ENCODE measurements at regions not wholly inside any gene's neighbourhood (a gene's known extent, or its start where the extent isn't known, plus 50 kb on each side); places are given as distances from the start of the nearest gene placed in this dataset.

DNA sequence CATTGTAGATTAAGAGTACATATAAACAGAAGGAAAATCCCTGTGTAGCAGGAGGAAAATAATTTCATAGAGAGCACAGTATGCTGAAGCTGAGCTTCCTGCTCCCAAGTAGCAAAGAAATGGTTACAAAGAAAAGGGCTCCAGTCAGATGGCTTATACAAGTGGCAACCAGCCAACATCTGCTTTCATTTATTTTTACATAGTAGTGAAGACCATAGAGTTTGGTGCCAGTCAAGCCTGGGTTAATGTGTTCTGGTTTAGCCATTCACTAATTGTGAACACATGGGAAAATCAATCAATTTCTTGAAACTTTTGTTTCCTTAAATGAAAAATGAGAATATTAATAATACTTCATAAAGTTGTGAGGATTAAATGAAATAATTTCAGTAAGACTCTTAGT is 111.3 kb upstream of the ELOVL6 start:
- no peak for TF ChIP-seq POLR2AphosphoS5 (IDR thresholded peaks at IDR 0.05; ENCODE audit: low read depth, low read length)
- TF ChIP-seq TAF1 (IDR thresholded peaks at IDR 0.05; ENCODE audit: low read depth, low read length): no peak
- TF ChIP-seq POLR2A (IDR thresholded peaks at IDR 0.05; ENCODE audit: low read depth, low read length): no peak
- no peak for TF ChIP-seq SPI1 (IDR thresholded peaks at IDR 0.05; ENCODE audit: low read depth, low read length)
- no peak for TF ChIP-seq POU2F2 (IDR thresholded peaks at IDR 0.05; ENCODE audit: low read depth, low read length)
- TF ChIP-seq PAX5 (IDR thresholded peaks at IDR 0.05; ENCODE audit: insufficient read depth, low read length, severe bottlenecking): no peak
